K562 (cell line): ENCODE measurements at regions not wholly inside any gene's neighbourhood (a gene's known extent, or its start where the extent isn't known, plus 50 kb on each side); places are given as distances from the start of the nearest gene placed in this dataset.

ENCODE experiments used
- ARNT ChIP-seq, 2 experiments: fragments of 450-650 bp; IDR thresholded peaks; 2 replicates each; pipeline ENCODE4 v1.6.1; 2016; ENCODE audit warnings: mild to moderate bottlenecking in 1 of 2
- CBFB ChIP-seq: sonication (generic); formaldehyde crosslinking; IDR thresholded peaks from 2 replicates; pipeline ENCODE4 v1.4.0; 2020; ENCODE audit warnings: mild to moderate bottlenecking, missing genetic modification reagents
- CEBPB ChIP-seq: fragments of 450-650 bp; IDR thresholded peaks from 2 replicates; pipeline ENCODE4 v1.6.1; 2016; ENCODE audit warnings: missing genetic modification characterization, missing compliant biosample characterization
- HNRNPLL ChIP-seq: fragments of 200-400 bp; formaldehyde crosslinking; IDR thresholded peaks from 2 replicates; pipeline ENCODE4 v1.6.1; 2017; ENCODE audit warnings: low read length, low read depth, mild to moderate bottlenecking; ENCODE audit not compliant: poor library complexity, severe bottlenecking
- JUND ChIP-seq, 2 experiments: IDR thresholded peaks; 2 replicates in 1 of 2; 3 replicates in 1 of 2; pipeline ENCODE4 v1.6.1; 2011; ENCODE audit warnings: borderline replicate concordance in 2 of 2, low read depth in 2 of 2, low read length in 2 of 2, improper control_type of control experiment in 1 of 2, missing biosample characterization in 1 of 2, missing genetic modification characterization in 1 of 2, missing genetic modification reagents in 1 of 2
- MYC ChIP-seq, 2 experiments: fragments of 250-450 bp in 1 of 2; sonication (Bioruptor Pico) in 1 of 2; IDR thresholded peaks; 2 replicates each; pipeline versions ENCODE4 v1.5.1 to v1.6.1; 2012 to 2021; ENCODE audit warnings: low read depth in 2 of 2, borderline replicate concordance in 1 of 2, improper control_type of control experiment in 1 of 2, low read length in 1 of 2, mild to moderate bottlenecking in 1 of 2, moderate library complexity in 1 of 2
- NCOA1 ChIP-seq: fragments of 450-650 bp; IDR thresholded peaks from 2 replicates; pipeline ENCODE4 v1.6.1; 2016; ENCODE audit warnings: low read depth
- NONO ChIP-seq, 2 experiments: fragments of 200-400 bp in 1 of 2; fragments of 450-650 bp in 1 of 2; formaldehyde crosslinking in 1 of 2; IDR thresholded peaks; 2 replicates each; pipeline ENCODE4 v1.6.1; 2017; ENCODE audit warnings: low read depth in 2 of 2, mild to moderate bottlenecking in 2 of 2, moderate library complexity in 2 of 2, low read length in 1 of 2
- POLR2A ChIP-seq: fragments of 450-650 bp; conservative IDR thresholded peaks from 2 replicates; pipeline ENCODE4 v1.6.1; 2016
- SIRT6 ChIP-seq: IDR thresholded peaks from one replicate; pipeline ENCODE4 v1.6.1; 2012; ENCODE audit warnings: low read depth, mild to moderate bottlenecking, control low read depth, inconsistent platforms, low read length, moderate library complexity
- ZBTB8A ChIP-seq: fragments of 450-650 bp; IDR thresholded peaks from 2 replicates; pipeline ENCODE4 v1.6.1; 2018; ENCODE audit warnings: mild to moderate bottlenecking, moderate library complexity; ENCODE audit not compliant: partially characterized antibody
- ZNF232 ChIP-seq: sonication (generic); formaldehyde crosslinking; IDR thresholded peaks from 2 replicates; pipeline ENCODE4 v1.8.0; 2022; ENCODE audit warnings: mild to moderate bottlenecking, missing genetic modification reagents
- TF ChIP-seq, protein P1 (sequence below), 3 experiments: IDR thresholded peaks in 2 of 3; conservative IDR thresholded peaks in 1 of 3; 2 replicates each; pipeline ENCODE4 v1.5.1; 2011 to 2012; ENCODE audit warnings: low read length in 3 of 3, mild to moderate bottlenecking in 3 of 3, control low read depth in 2 of 3, improper control_type of control experiment in 1 of 3, inconsistent platforms in 1 of 3, low read depth in 1 of 3, mixed read lengths in 1 of 3, moderate library complexity in 1 of 3; ENCODE audit not compliant: insufficient read depth in 2 of 3

DNA sequence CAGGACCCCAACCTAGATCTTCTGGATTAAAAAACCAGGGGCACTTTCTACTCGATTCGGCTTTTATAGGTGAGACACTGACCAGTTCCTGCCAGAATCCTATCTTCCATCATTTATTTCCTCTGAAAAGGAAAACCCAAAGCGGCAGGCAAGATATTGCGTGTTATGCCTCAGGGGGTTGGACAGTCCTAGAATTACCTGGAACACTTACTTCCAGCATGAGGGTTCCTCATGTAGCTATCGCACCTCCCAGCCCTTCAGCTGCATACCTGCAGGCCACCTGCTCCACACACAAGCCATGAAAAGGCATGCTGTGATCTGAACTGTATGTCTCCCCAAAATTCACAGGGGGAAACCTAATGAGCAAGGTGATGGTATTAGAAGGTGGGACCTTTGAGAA is 58.3 kb upstream of the DLG1 start:
- TF ChIP-seq SIRT6 (no peak), CBFB (CRISPR knock-in tag) (no peak), JUND (IDR thresholded peaks at IDR 0.05; ENCODE audit: borderline replicate concordance, low read depth, low read length) (no peak), JUND (tag; IDR thresholded peaks at IDR 0.05; ENCODE audit: borderline replicate concordance, low read depth, low read length) (no peak), MYC (IDR thresholded peaks at IDR 0.05; ENCODE audit: low read depth, low read length) (no peak), MYC (CRISPR knock-in tag; IDR thresholded peaks at IDR 0.05; ENCODE audit: borderline replicate concordance, low read depth) (no peak), NCOA1 (no peak), POLR2A (no peak), HNRNPLL (no peak), ZBTB8A (no peak), NONO (IDR thresholded peaks at IDR 0.05; ENCODE audit: low read depth in 2 of 2, low read length in 1 of 2) (no peak), ARNT (IDR thresholded peaks at IDR 0.05) (no peak), CEBPB (tag) (no peak), ZNF232 (CRISPR knock-in tag) (no peak)
- TF ChIP-seq, protein P1, sequence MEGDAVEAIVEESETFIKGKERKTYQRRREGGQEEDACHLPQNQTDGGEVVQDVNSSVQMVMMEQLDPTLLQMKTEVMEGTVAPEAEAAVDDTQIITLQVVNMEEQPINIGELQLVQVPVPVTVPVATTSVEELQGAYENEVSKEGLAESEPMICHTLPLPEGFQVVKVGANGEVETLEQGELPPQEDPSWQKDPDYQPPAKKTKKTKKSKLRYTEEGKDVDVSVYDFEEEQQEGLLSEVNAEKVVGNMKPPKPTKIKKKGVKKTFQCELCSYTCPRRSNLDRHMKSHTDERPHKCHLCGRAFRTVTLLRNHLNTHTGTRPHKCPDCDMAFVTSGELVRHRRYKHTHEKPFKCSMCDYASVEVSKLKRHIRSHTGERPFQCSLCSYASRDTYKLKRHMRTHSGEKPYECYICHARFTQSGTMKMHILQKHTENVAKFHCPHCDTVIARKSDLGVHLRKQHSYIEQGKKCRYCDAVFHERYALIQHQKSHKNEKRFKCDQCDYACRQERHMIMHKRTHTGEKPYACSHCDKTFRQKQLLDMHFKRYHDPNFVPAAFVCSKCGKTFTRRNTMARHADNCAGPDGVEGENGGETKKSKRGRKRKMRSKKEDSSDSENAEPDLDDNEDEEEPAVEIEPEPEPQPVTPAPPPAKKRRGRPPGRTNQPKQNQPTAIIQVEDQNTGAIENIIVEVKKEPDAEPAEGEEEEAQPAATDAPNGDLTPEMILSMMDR (IDR thresholded peaks at IDR 0.05 in 2 of 3, conservative IDR thresholded peaks at IDR 0.05 in 1 of 3; ENCODE audit: insufficient read depth in 2 of 3, low read depth in 1 of 3, low read length in 3 of 3) = no peak
